MM.1S (cell line): ENCODE measurements at regions not wholly inside any gene's neighbourhood (a gene's known extent, or its start where the extent isn't known, plus 50 kb on each side); places are given as distances from the start of the nearest gene placed in this dataset.

Experiments used
- CTCF ChIP-seq: fragments of 300-600 bp; sonication (generic); IDR thresholded peaks from 2 replicates; pipeline ENCODE4 v1.5.1; 2016; ENCODE audit warnings: antibody characterized with exemption, low read length, mixed read lengths
- EZH2 ChIP-seq: fragments of 300-600 bp; sonication (generic); optimal IDR thresholded peaks from 2 replicates; pipeline ENCODE3; 2017; ENCODE audit warnings: low read depth, mild to moderate bottlenecking, antibody characterized with exemption, low read length, mixed read lengths

GRCh38 chr17:77867308-77867781 is 91.2 kb upstream of the TNRC6C start:
- TF ChIP-seq EZH2 (no peak), CTCF (no peak)
